NT2/D1 (cell line): ENCODE measurements at regions not wholly inside any gene's neighbourhood (a gene's known extent, or its start where the extent isn't known, plus 50 kb on each side); places are given as distances from the start of the nearest gene placed in this dataset.

Experiments used
- DNase-seq: peaks from one replicate; pipeline ENCODE4 v3.0.0-alpha.2; 2011; ENCODE audit warnings: low read depth, low spot score
- H3K27me3 ChIP-seq: 2 replicates; pipeline ENCODE4 v1.6.0; 2011; ENCODE audit warnings: mild to moderate bottlenecking; ENCODE audit not compliant: insufficient read length, insufficient read depth
- H3K36me3 ChIP-seq: 2 replicates; pipeline ENCODE4 v1.6.1; 2011; ENCODE audit warnings: mild to moderate bottlenecking, low read length, mixed read lengths; ENCODE audit not compliant: insufficient read depth, insufficient read length
- H3K4me1 ChIP-seq: 2 replicates; pipeline ENCODE4 v1.5.1; 2011; ENCODE audit not compliant: insufficient read depth, insufficient read length
- H3K4me3 ChIP-seq: 2 replicates; pipeline ENCODE4 v1.5.1; 2011; ENCODE audit warnings: low read depth; ENCODE audit not compliant: insufficient read length
- H3K9ac ChIP-seq: 2 replicates; pipeline ENCODE4 v1.6.0; 2011; ENCODE audit warnings: low read depth; ENCODE audit not compliant: insufficient read length
- H3K9me3 ChIP-seq: 2 replicates; pipeline ENCODE4 v1.5.1; 2011; ENCODE audit warnings: mild to moderate bottlenecking, low read length; ENCODE audit not compliant: insufficient read depth
- SUZ12 ChIP-seq: IDR thresholded peaks from 2 replicates; pipeline ENCODE4 v1.6.1; 2011; ENCODE audit not compliant: insufficient read length, insufficient read depth; ENCODE audit errors: extremely low read depth
- YY1 ChIP-seq: IDR thresholded peaks from 2 replicates; pipeline ENCODE4 v1.6.1; 2011; ENCODE audit not compliant: insufficient read length, insufficient read depth
- ZNF274 ChIP-seq: IDR thresholded peaks from 2 replicates; pipeline ENCODE4 v1.6.1; 2011; ENCODE audit warnings: mild to moderate bottlenecking, low read depth, low read length

DNA sequence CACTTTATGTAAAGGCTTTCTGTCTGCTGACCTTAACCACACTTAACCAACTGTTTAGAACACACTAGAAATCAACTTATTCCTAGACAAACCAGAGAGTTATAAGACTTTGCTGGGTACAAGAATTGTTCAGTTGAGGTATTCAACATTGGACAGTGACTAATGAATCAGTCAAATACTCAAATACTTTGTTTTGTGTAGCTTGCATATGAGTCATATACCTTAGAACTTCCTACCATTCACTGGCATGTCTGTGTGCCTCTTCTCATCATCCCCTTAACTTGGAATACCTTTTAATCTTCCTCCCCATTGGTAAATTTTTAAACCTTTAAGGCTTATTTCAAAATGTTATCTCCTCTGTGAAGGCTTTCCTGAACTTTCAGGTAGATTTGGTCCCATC, 708.8 kb upstream of the GRIA3 start:
- no peaks in the 10 kb centered on the region for H3K9me3 ChIP-seq
- no peaks in the 10 kb centered on the region for H3K4me1 ChIP-seq
- H3K9ac ChIP-seq, result no peak overlapping the region
- H3K27me3 ChIP-seq, result no peaks in the 10 kb centered on the region
- H3K36me3 ChIP-seq, result no peaks in the 10 kb centered on the region
- no peak for DNase-seq
- no peak overlapping the region for H3K4me3 ChIP-seq
- TF ChIP-seq YY1, result no peak
- TF ChIP-seq SUZ12, result no peak
- TF ChIP-seq ZNF274, result no peak

DNA sequence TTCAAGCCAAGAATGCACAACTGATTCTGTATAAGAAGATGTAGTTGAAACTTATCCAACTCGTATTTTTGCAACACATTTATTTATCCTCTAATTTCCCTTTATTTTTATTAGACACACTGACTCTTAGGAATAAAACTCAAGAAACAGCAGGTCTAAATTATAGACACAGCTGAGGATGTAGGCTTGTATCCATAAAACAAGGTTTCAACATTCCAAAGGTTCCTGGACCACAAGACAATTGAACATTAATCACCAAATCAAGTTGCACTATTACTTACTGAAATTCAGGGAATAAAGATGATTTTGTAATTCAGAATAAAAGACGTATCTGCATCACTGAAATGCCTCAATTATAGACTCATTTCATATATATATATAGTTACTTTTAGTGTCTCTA, 683.5 kb upstream of the GRIA3 start:
- DNase-seq, result no peak
- Histone ChIP-seq H3K27me3 (no peaks in the 10 kb centered on the region), H3K36me3 (no peaks in the 10 kb centered on the region), H3K9ac (no peak overlapping the region), H3K4me3 (no peak overlapping the region), H3K4me1 (no peaks in the 10 kb centered on the region), H3K9me3 (no peaks in the 10 kb centered on the region)
- no peak for TF ChIP-seq SUZ12

DNA sequence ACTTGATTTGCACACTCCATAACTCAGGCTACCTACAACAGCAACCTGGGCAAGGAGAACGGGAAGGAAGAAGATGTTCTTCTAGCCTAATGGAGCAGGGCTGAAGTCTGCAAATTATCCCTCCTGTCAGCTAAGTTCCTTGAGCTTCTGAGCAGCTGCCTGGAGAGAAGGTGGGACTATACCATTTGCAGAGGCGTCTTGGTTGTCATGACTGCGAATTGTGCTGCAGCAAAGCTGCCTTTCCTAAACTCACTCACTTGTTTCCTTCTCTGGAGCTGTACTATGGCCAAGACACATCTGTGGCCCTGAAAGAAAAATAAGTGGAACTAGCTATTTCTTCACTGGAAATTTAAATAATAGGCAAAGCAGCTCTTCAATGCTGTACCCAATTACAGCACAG, 682.4 kb upstream of the GRIA3 start:
- DNase-seq, result no peak
- Histone ChIP-seq H3K9me3 (no peaks in the 10 kb centered on the region), H3K36me3 (no peaks in the 10 kb centered on the region), H3K4me1 (no peaks in the 10 kb centered on the region), H3K27me3 (no peaks in the 10 kb centered on the region), H3K4me3 (no peak overlapping the region), H3K9ac (no peak overlapping the region)
- no peak for TF ChIP-seq ZNF274
- no peak for TF ChIP-seq YY1
- no peak for TF ChIP-seq SUZ12

DNA sequence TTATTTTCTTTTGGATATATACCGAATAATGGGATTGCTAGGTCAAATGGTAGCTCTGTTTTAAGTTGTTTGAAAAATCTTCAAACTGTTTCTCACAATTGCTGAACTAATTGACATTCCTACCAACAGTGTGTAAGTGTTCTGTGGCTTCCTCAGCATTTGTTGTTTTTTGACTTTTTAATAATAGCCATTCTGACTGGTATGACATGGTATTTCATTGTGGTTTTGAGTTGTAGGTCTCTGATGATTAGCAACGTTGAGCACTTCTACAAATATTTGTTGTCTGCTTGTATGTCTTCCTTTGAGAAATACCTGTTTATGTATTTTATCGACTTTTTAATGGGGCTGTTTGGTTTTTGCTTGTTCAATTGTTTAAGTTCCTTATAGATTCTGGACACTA, 680.1 kb upstream of the GRIA3 start:
- no peak overlapping the region for H3K4me3 ChIP-seq
- TF ChIP-seq ZNF274, result no peak
- TF ChIP-seq YY1, result no peak
- TF ChIP-seq SUZ12, result no peak
- H3K9me3 ChIP-seq, result no peaks in the 10 kb centered on the region
- no peaks in the 10 kb centered on the region for H3K27me3 ChIP-seq
- H3K9ac ChIP-seq, result no peak overlapping the region
- no peak for DNase-seq
- H3K4me1 ChIP-seq, result no peaks in the 10 kb centered on the region
- H3K36me3 ChIP-seq, result no peaks in the 10 kb centered on the region

DNA sequence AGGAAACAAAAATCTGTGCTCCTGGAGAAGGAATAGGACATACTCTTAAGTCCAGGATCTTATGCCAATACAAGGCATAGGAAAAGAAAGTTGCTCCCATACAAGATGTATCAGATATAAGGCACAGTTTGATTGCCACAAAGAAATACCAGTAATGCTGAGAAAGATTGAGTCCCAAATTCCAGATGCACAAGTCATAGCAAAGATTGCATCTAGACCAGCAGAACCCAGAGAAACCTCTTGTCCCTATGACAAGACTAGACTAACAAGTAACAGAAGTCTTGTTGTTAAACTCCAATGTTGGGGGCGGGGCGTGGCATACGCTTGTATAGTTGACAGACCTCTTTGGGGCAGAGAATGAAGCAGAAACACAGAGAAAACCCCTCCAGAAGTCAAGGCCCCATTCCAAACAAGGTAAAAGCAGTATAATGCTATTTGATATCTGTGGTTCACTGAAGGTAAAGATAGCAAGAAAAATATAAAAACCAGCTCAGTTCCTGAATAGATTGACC, 671.5 kb upstream of the GRIA3 start:
- H3K9ac ChIP-seq, result no peak overlapping the region
- no peak overlapping the region for H3K4me3 ChIP-seq
- TF ChIP-seq ZNF274 (no peak), SUZ12 (no peak), YY1 (no peak)
- H3K9me3 ChIP-seq, result no peaks in the 10 kb centered on the region
- no peaks in the 10 kb centered on the region for H3K4me1 ChIP-seq
- H3K27me3 ChIP-seq, result no peaks in the 10 kb centered on the region
- no peak for DNase-seq
- H3K36me3 ChIP-seq, result no peaks in the 10 kb centered on the region

DNA sequence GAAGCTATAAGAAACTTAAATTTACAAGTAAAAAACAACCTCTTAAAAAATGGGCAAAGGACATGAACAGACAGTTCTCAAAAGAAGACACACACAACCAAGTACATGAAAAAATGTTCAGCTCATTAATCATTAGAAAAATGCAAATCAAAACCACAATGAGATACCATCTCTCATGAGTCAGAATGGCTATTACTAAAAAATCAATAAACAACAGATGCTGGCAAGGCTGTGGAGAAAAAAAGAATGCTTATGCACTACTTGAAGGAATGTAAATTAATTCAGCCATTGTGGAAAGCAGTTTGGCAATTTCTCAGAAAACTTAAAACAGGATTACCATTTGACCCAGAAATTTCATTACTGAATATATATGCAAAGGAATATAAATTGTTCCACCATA, 666.3 kb upstream of the GRIA3 start:
- no peak for DNase-seq
- Histone ChIP-seq H3K4me3 (no peak overlapping the region), H3K9ac (no peak overlapping the region), H3K4me1 (no peaks in the 10 kb centered on the region), H3K36me3 (no peaks in the 10 kb centered on the region), H3K27me3 (no peaks in the 10 kb centered on the region), H3K9me3 (no peaks in the 10 kb centered on the region)
- TF ChIP-seq ZNF274 (no peak), YY1 (no peak), SUZ12 (no peak)

DNA sequence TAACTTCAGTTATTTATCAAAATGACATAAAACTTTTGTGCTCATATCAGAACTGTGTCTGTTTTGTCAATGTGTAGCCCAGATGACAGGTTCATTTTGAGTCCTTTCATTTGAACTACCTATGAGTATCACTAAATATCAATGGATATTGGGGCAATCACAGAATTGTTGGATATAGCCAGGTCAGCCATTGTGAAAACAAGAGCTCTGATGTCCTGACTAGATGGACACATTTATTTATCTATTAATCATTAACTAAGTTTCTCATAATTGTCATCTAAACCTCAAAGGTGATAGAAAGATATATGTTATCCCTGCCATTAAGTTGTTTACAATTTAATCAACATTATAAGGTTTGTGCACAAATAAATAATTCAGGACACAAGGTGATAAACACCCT, 638.3 kb upstream of the GRIA3 start:
- no peak for DNase-seq
- H3K9ac ChIP-seq, result no peak overlapping the region
- H3K27me3 ChIP-seq, result no peaks in the 10 kb centered on the region
- no peaks in the 10 kb centered on the region for H3K4me1 ChIP-seq
- no peak overlapping the region for H3K4me3 ChIP-seq
- TF ChIP-seq SUZ12, result no peak
- H3K36me3 ChIP-seq, result no peaks in the 10 kb centered on the region
- no peaks in the 10 kb centered on the region for H3K9me3 ChIP-seq

DNA sequence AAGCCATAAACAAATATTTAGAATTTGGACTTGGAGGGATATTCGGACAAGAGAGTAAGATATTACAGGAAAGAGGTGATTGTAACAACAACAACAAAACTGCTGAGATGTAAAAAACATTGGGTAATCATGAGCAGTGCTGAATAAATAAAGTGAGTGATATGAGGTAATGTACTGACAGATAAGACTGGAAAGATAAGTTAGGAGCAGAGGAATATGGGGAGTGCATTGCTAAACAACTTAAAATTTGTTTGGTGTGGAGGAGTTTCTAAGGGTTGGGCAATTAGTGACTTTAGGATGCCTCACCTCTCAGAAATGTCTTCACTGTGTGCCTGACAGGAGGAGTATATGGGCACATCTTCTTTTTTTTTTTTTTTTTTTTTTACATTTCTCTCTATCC, 637.8 kb upstream of the GRIA3 start:
- no peaks in the 10 kb centered on the region for H3K27me3 ChIP-seq
- no peak overlapping the region for H3K4me3 ChIP-seq
- no peaks in the 10 kb centered on the region for H3K9me3 ChIP-seq
- TF ChIP-seq SUZ12 (no peak), ZNF274 (no peak), YY1 (no peak)
- H3K36me3 ChIP-seq, result no peaks in the 10 kb centered on the region
- DNase-seq, result no peak
- H3K9ac ChIP-seq, result no peak overlapping the region
- no peaks in the 10 kb centered on the region for H3K4me1 ChIP-seq
